K562 (cell line): ENCODE measurements at regions not wholly inside any gene's neighbourhood (a gene's known extent, or its start where the extent isn't known, plus 50 kb on each side); places are given as distances from the start of the nearest gene placed in this dataset.

Experiments
- BRF2 ChIP-seq: IDR thresholded peaks from 3 replicates; pipeline ENCODE4 v1.6.1; 2011; ENCODE audit warnings: borderline replicate concordance, mild to moderate bottlenecking; ENCODE audit not compliant: insufficient read length, insufficient read depth
- CTCF ChIP-seq, 3 experiments: IDR thresholded peaks in 2 of 3; conservative IDR thresholded peaks in 1 of 3; 2 replicates each; pipeline ENCODE4 v1.5.1; 2011 to 2012; ENCODE audit warnings: low read length in 3 of 3, mild to moderate bottlenecking in 3 of 3, control low read depth in 2 of 3, improper control_type of control experiment in 1 of 3, inconsistent platforms in 1 of 3, low read depth in 1 of 3, mixed read lengths in 1 of 3, moderate library complexity in 1 of 3; ENCODE audit not compliant: insufficient read depth in 2 of 3
- DPF2 ChIP-seq: fragments of 450-650 bp; IDR thresholded peaks from 2 replicates; pipeline ENCODE4 v1.6.1; 2016
- EZH2 ChIP-seq: IDR thresholded peaks from 2 replicates; pipeline ENCODE4 v1.6.1; 2012; ENCODE audit warnings: low read depth, mild to moderate bottlenecking, inconsistent platforms, low read length, borderline replicate concordance
- NR2C2 ChIP-seq, 2 experiments: fragments of 200-800 bp in 1 of 2; sonication (Bioruptor generic) in 1 of 2; sonication (generic) in 1 of 2; formaldehyde crosslinking in 1 of 2; IDR thresholded peaks; 2 replicates each; pipeline versions ENCODE4 v1.6.1 to v1.8.0; 2016 to 2022; ENCODE audit warnings: mild to moderate bottlenecking in 1 of 2, missing compliant biosample characterization in 1 of 2, missing genetic modification characterization in 1 of 2, missing genetic modification reagents in 1 of 2
- POLR2A ChIP-seq: fragments of 450-650 bp; conservative IDR thresholded peaks from 2 replicates; pipeline ENCODE4 v1.6.1; 2016
- PRMT5 ChIP-seq: sonication (generic); formaldehyde crosslinking; IDR thresholded peaks from 2 replicates; pipeline ENCODE4 v1.5.0; 2020; ENCODE audit warnings: missing genetic modification reagents
- RBM34 ChIP-seq: fragments of 200-400 bp; formaldehyde crosslinking; IDR thresholded peaks from 2 replicates; pipeline ENCODE4 v1.6.1; 2018; ENCODE audit warnings: low read length, borderline replicate concordance; ENCODE audit not compliant: insufficient read depth
- ZNF217 ChIP-seq: sonication (generic); formaldehyde crosslinking; IDR thresholded peaks from 2 replicates; pipeline ENCODE4 v1.8.0; 2022; ENCODE audit warnings: mild to moderate bottlenecking, missing genetic modification reagents

- TF ChIP-seq CTCF (IDR thresholded peaks at IDR 0.05 in 2 of 3, conservative IDR thresholded peaks at IDR 0.05 in 1 of 3; ENCODE audit: insufficient read depth in 2 of 3, low read depth in 1 of 3, low read length in 3 of 3) (no peak), NR2C2 (CRISPR knock-in tag; IDR thresholded peaks at IDR 0.05) (no peak), NR2C2 (tag; IDR thresholded peaks at IDR 0.05) (no peak), RBM34 (no peak), BRF2 (no peak), DPF2 (no peak), PRMT5 (CRISPR knock-in tag) (no peak), POLR2A (no peak), EZH2 (no peak), ZNF217 (CRISPR knock-in tag) (no peak)
Measured at GRCh38 chr3:115415246-115415996, 207.9 kb upstream of the GAP43 start.
